Right lobe of liver (tissue), 4 donors: ENCODE measurements at regions not wholly inside any gene's neighbourhood (a gene's known extent, or its start where the extent isn't known, plus 50 kb on each side); places are given as distances from the start of the nearest gene placed in this dataset.

ENCODE experiments used
- CTCF ChIP-seq, 4 donors: fragments of 200-600 bp in 3 of 4; fragments of 450-650 bp in 1 of 4; IDR thresholded peaks; one replicate each; pipeline versions ENCODE4 v1.5.1 to v1.8.0; 2016 to 2022; ENCODE audit warnings: antibody characterized with exemption in 4 of 4, mild to moderate bottlenecking in 2 of 4
- POLR2A ChIP-seq: fragments of 450-650 bp; IDR thresholded peaks from one replicate; pipeline ENCODE4 v1.6.1; 2017; ENCODE audit warnings: antibody characterized with exemption, mild to moderate bottlenecking
- donor health status: DM: no; HTN: no; CAD: no.
- donor health status: DM: no; HTN: no; CAD: no.
- donor health status: DM: no; HTN: yes; CAD: no.

GRCh38 chr20:17825252-17825959 lies 125.6 kb downstream of the BANF2 start:
- no peak for TF ChIP-seq POLR2A
- TF ChIP-seq CTCF (IDR thresholded peaks at IDR 0.05): no peak
